ENCODE measurements at regions not wholly inside any gene's neighbourhood (a gene's known extent, or its start where the extent isn't known, plus 50 kb on each side); places are given as distances from the start of the nearest gene placed in this dataset.
"Not testable (repeated sequence)": the region's sequence is repeated elsewhere in the genome, so short reads cannot be mapped to it uniquely, and the experiment has no call there.

GRCh38 chr15:69855258-69856000, 242.3 kb downstream of the TLE3 start:
- DNase-seq, result no peak

GRCh38 chr15:69857250-69857649, 240.5 kb downstream of the TLE3 start:
- no peak for DNase-seq

GRCh38 chr15:69857686-69858391, 239.9 kb downstream of the TLE3 start:
- no peak for DNase-seq

GRCh38 chr15:69858456-69858855, 239.3 kb downstream of the TLE3 start:
- no peak for DNase-seq

GRCh38 chr15:69859866-69860265, 237.9 kb downstream of the TLE3 start:
- no peak for DNase-seq

GRCh38 chr15:69860321-69860720, 237.4 kb downstream of the TLE3 start:
- DNase-seq, result no peak

- no peak for DNase-seq
These were observed 236.8 kb downstream of the TLE3 start for GRCh38 chr15:69860921-69861320.

GRCh38 chr15:69861331-69862171, 236.2 kb downstream of the TLE3 start:
- DNase-seq, result no peak

GRCh38 chr15:69862540-69862939, 235.2 kb downstream of the TLE3 start:
- DNase-seq, result no peak

- DNase-seq, result no peak
These were observed 234.3 kb downstream of the TLE3 start for GRCh38 chr15:69863446-69863845.

- no peak for DNase-seq
These were observed 232.3 kb downstream of the TLE3 start for GRCh38 chr15:69865369-69865768.

GRCh38 chr15:69868756-69869155, 229.0 kb downstream of the TLE3 start:
- DNase-seq, result no peak

- no peak for DNase-seq
These were observed 228.4 kb downstream of the TLE3 start for GRCh38 chr15:69869291-69869690.

- no peak for DNase-seq
These were observed 227.7 kb downstream of the TLE3 start for GRCh38 chr15:69869881-69870505.

- no peak for DNase-seq
These were observed 226.1 kb downstream of the TLE3 start for GRCh38 chr15:69871511-69872134.

GRCh38 chr15:69873807-69874206, 223.9 kb downstream of the TLE3 start:
- no peak for DNase-seq

- DNase-seq, result no peak
These were observed 223.4 kb downstream of the TLE3 start for GRCh38 chr15:69874321-69874720.

GRCh38 chr15:69876064-69876940, 221.4 kb downstream of the TLE3 start:
- no peak for DNase-seq

- not testable (repeated sequence) for DNase-seq
These were observed 217.8 kb downstream of the TLE3 start for GRCh38 chr15:69879963-69880362.

GRCh38 chr15:69880571-69881301, 217.0 kb downstream of the TLE3 start:
- DNase-seq, result peak; percentile 38

- no peak for DNase-seq
These were observed 216.4 kb downstream of the TLE3 start for GRCh38 chr15:69881302-69881670.
